HCT116 (cell line): ENCODE measurements at regions not wholly inside any gene's neighbourhood (a gene's known extent, or its start where the extent isn't known, plus 50 kb on each side); places are given as distances from the start of the nearest gene placed in this dataset.

Experiments
- CTCF ChIP-seq, 3 experiments: fragments of 200-600 bp in 1 of 3; sonication (generic) in 1 of 3; IDR thresholded peaks in 2 of 3; conservative IDR thresholded peaks in 1 of 3; 2 replicates each; pipeline ENCODE4 v1.5.1; 2012 to 2017; ENCODE audit warnings: low read depth in 2 of 3, low read length in 2 of 3, antibody characterized with exemption in 1 of 3, borderline replicate concordance in 1 of 3, control low read depth in 1 of 3, mild to moderate bottlenecking in 1 of 3, mixed read lengths in 1 of 3, mixed run types in 1 of 3, moderate library complexity in 1 of 3; ENCODE audit not compliant: insufficient read depth in 1 of 3
- ELF1 ChIP-seq: IDR thresholded peaks from 2 replicates; pipeline ENCODE4 v1.6.1; 2012; ENCODE audit warnings: low read depth, borderline replicate concordance
- EZH2 ChIP-seq: fragments of 200-600 bp; sonication (generic); IDR thresholded peaks from 2 replicates; pipeline ENCODE4 v1.6.1; 2017; ENCODE audit warnings: antibody characterized with exemption, mixed run types
- EZH2phosphoT487 ChIP-seq: fragments of 200-600 bp; IDR thresholded peaks from 2 replicates; pipeline ENCODE4 v1.6.1; 2018; ENCODE audit warnings: antibody characterized with exemption, borderline replicate concordance
- FOSL1 ChIP-seq: IDR thresholded peaks from 2 replicates; pipeline ENCODE4 v1.6.1; 2012; ENCODE audit warnings: low read depth
- JUND ChIP-seq: IDR thresholded peaks from 2 replicates; pipeline ENCODE4 v1.6.1; 2012
- POLR2A ChIP-seq: IDR thresholded peaks from 2 replicates; pipeline ENCODE4 v1.7.0; 2011; ENCODE audit warnings: borderline replicate concordance; ENCODE audit not compliant: insufficient read depth, insufficient read length; ENCODE audit errors: extremely low read depth
- POLR2AphosphoS5 ChIP-seq: IDR thresholded peaks from 2 replicates; pipeline ENCODE4 v1.6.1; 2011; ENCODE audit warnings: mild to moderate bottlenecking, low read depth, low read length, moderate library complexity
- REST ChIP-seq: IDR thresholded peaks from 2 replicates; pipeline ENCODE4 v1.6.1; 2012; ENCODE audit warnings: low read depth
- SIN3A ChIP-seq: IDR thresholded peaks from 2 replicates; pipeline ENCODE4 v1.6.1; 2012; ENCODE audit warnings: low read depth
- SRF ChIP-seq: IDR thresholded peaks from 2 replicates; pipeline ENCODE4 v1.6.1; 2012; ENCODE audit warnings: low read depth
- YY1 ChIP-seq: IDR thresholded peaks from 2 replicates; pipeline ENCODE4 v1.6.1; 2011; ENCODE audit warnings: low read length, low read depth, moderate library complexity, mild to moderate bottlenecking; ENCODE audit not compliant: insufficient replicate concordance; ENCODE audit errors: extremely low read depth
- ZFX ChIP-seq: fragments of 450-650 bp; IDR thresholded peaks from 2 replicates; pipeline ENCODE4 v1.6.1; 2017

GRCh38 chr1:55552636-55553035 lies 337.5 kb upstream of the USP24 start:
- no peak for TF ChIP-seq POLR2AphosphoS5
- TF ChIP-seq CTCF (IDR thresholded peaks at IDR 0.05 in 2 of 3, conservative IDR thresholded peaks at IDR 0.05 in 1 of 3; ENCODE audit: borderline replicate concordance in 1 of 3, insufficient read depth in 1 of 3, low read depth in 2 of 3, low read length in 2 of 3) = no peak
- no peak for TF ChIP-seq EZH2
- TF ChIP-seq YY1 = no peak
- no peak for TF ChIP-seq SRF
- TF ChIP-seq EZH2phosphoT487 = no peak
- no peak for TF ChIP-seq JUND
- no peak for TF ChIP-seq SIN3A
- TF ChIP-seq REST = no peak
- TF ChIP-seq POLR2A = no peak
- TF ChIP-seq ELF1 = no peak
- no peak for TF ChIP-seq ZFX
- TF ChIP-seq FOSL1 = no peak
